H1 (cell line): ENCODE measurements at regions not wholly inside any gene's neighbourhood (a gene's known extent, or its start where the extent isn't known, plus 50 kb on each side); places are given as distances from the start of the nearest gene placed in this dataset.
A peak's percentile ranks its signal among the peaks of the same experiment; 100 is the strongest.

Source experiments
- CTCF ChIA-PET: fragments of 300-600 bp; sonication (Branson Sonifier 250); formaldehyde crosslinking; loops from one replicate; lab custom pipeline; 2021; ENCODE audit not compliant: partially characterized antibody; lab: Charles Lee
- POLR2A ChIA-PET: fragments of 300-600 bp; sonication (Branson Sonifier 250); formaldehyde crosslinking; loops from one replicate; lab custom pipeline; 2021; ENCODE audit warnings: inconsistent platforms; ENCODE audit not compliant: partially characterized antibody; lab: Charles Lee
- DNase-seq, 2 experiments: peaks; one replicate each; pipeline versions ENCODE4 v3.0.0 to v3.0.0-alpha.2; 2010 to 2022; ENCODE audit warnings: low spot score in 2 of 2, low read depth in 1 of 2, mixed read lengths in 1 of 2
- FAIRE-seq: peaks from 2 replicates; lab custom pipeline; 2011; peaks lifted over from hg19 to GRCh38; lab: Jason Lieb, UNC
- H2AFZ ChIP-seq: 2 replicates; pipeline ENCODE4 v1.8.1; 2012; ENCODE audit warnings: low read length, inconsistent platforms
- H2AK5ac ChIP-seq: 2 replicates; pipeline ENCODE4 v1.6.1; 2013; ENCODE audit warnings: low read depth, low read length
- H2BK120ac ChIP-seq: replicated peaks from 2 replicates; pipeline ENCODE3; 2013; ENCODE audit warnings: low read depth, low read length, inconsistent platforms
- H2BK12ac ChIP-seq: 2 replicates; pipeline ENCODE4 v1.6.1; 2013; ENCODE audit warnings: low read depth, low read length
- H2BK15ac ChIP-seq: 2 replicates; pipeline ENCODE4 v1.6.1; 2013; ENCODE audit warnings: low read length
- H2BK20ac ChIP-seq: 2 replicates; pipeline ENCODE4 v1.6.1; 2013; ENCODE audit warnings: low read length
- H2BK5ac ChIP-seq: 2 replicates; pipeline ENCODE4 v1.6.1; 2013; ENCODE audit warnings: low read depth, low read length
- H3K14ac ChIP-seq: 2 replicates; pipeline ENCODE4 v1.6.1; 2013; ENCODE audit warnings: inconsistent platforms; ENCODE audit not compliant: insufficient read length
- H3K18ac ChIP-seq: 2 replicates; pipeline ENCODE4 v1.6.1; 2013; ENCODE audit warnings: low read length; ENCODE audit errors: extremely low read depth
- H3K23ac ChIP-seq: 2 replicates; pipeline ENCODE4 v1.6.1; 2013; ENCODE audit warnings: inconsistent platforms; ENCODE audit not compliant: insufficient read length
- H3K23me2 ChIP-seq: 2 replicates; pipeline ENCODE4 v1.6.1; 2013; ENCODE audit warnings: low read depth, low read length
- H3K27ac ChIP-seq: 2 replicates; pipeline ENCODE4 v1.6.1; 2011; ENCODE audit warnings: low read depth, low read length, inconsistent platforms
- H3K27me3 ChIP-seq, 4 experiments: replicated peaks in 1 of 4; 1 replicate in 1 of 4; 2 replicates in 3 of 4; pipeline versions ENCODE4 v1.6.1 to v1.8.1; 2011 to 2013; ENCODE audit warnings: low read length in 3 of 4, mild to moderate bottlenecking in 3 of 4, inconsistent platforms in 2 of 4, mixed read lengths in 2 of 4, moderate library complexity in 1 of 4; ENCODE audit not compliant: control insufficient read depth in 3 of 4, insufficient read depth in 3 of 4; ENCODE audit errors: extremely low read depth in 1 of 4
- H3K36me3 ChIP-seq, 4 experiments: 2 replicates each; pipeline versions ENCODE4 v1.6.1 to v1.8.1; 2011 to 2013; ENCODE audit warnings: mild to moderate bottlenecking in 4 of 4, low read length in 3 of 4, moderate library complexity in 2 of 4, control low read depth in 1 of 4, inconsistent platforms in 1 of 4; ENCODE audit not compliant: insufficient read depth in 4 of 4, control insufficient read depth in 2 of 4
- H3K4ac ChIP-seq: replicated peaks from 2 replicates; pipeline ENCODE3; 2013; ENCODE audit warnings: low read length, low read depth, mixed read lengths, inconsistent platforms; ENCODE audit not compliant: insufficient read length
- H3K4me1 ChIP-seq, 4 experiments: replicated peaks in 1 of 4; 1 replicate in 1 of 4; 2 replicates in 3 of 4; pipeline versions ENCODE4 v1.6.1 to v1.8.1; 2011 to 2013; ENCODE audit warnings: low read length in 3 of 4, inconsistent platforms in 2 of 4, mixed read lengths in 1 of 4; ENCODE audit not compliant: insufficient read depth in 4 of 4, control insufficient read depth in 3 of 4
- H3K4me2 ChIP-seq, 2 experiments: 2 replicates each; pipeline versions ENCODE4 v1.6.1 to v1.8.1; 2011 to 2013; ENCODE audit warnings: low read depth in 2 of 2, low read length in 2 of 2, control low read depth in 1 of 2, inconsistent platforms in 1 of 2, mild to moderate bottlenecking in 1 of 2; ENCODE audit not compliant: insufficient read depth in 1 of 2
- H3K4me3 ChIP-seq, 4 experiments: fragments of 200-600, 300-600 bp in 1 of 4; sonication (generic), shearing (Covaris generic), sonication (Bioruptor Twin) in 1 of 4; 2 replicates each; pipeline versions ENCODE4 v1.5.1 to v1.8.1; 2011 to 2016; ENCODE audit warnings: low read length in 4 of 4, low read depth in 3 of 4, control low read depth in 2 of 4, inconsistent platforms in 2 of 4, mild to moderate bottlenecking in 2 of 4, mixed read lengths in 1 of 4, moderate library complexity in 1 of 4; ENCODE audit not compliant: insufficient read depth in 2 of 4; ENCODE audit errors: extremely low read depth in 1 of 4
- H3K56ac ChIP-seq: replicated peaks from 2 replicates; pipeline ENCODE3; 2013; ENCODE audit warnings: low read depth, mild to moderate bottlenecking, mixed read lengths, low read length, inconsistent platforms; ENCODE audit not compliant: insufficient read length
- H3K79me1 ChIP-seq: 2 replicates; pipeline ENCODE4 v1.6.1; 2013; ENCODE audit warnings: low read depth, low read length, control low read depth
- H3K79me2 ChIP-seq, 2 experiments: 2 replicates each; pipeline versions ENCODE4 v1.6.1 to v1.8.1; 2012 to 2013; ENCODE audit warnings: low read length in 2 of 2, mild to moderate bottlenecking in 2 of 2, inconsistent platforms in 1 of 2; ENCODE audit not compliant: insufficient read depth in 2 of 2, control insufficient read depth in 1 of 2
- H3K9ac ChIP-seq, 4 experiments: replicated peaks in 1 of 4; 1 replicate in 1 of 4; 2 replicates in 3 of 4; pipeline versions ENCODE4 v1.6.1 to v1.8.1; 2011 to 2013; ENCODE audit warnings: low read depth in 3 of 4, low read length in 3 of 4, control low read depth in 2 of 4, mild to moderate bottlenecking in 2 of 4, moderate library complexity in 2 of 4, inconsistent platforms in 1 of 4; ENCODE audit errors: extremely low read depth in 1 of 4
- H3K9me3 ChIP-seq, 2 experiments: 2 replicates each; pipeline versions ENCODE4 v1.6.1 to v1.8.1; 2012 to 2013; ENCODE audit warnings: mild to moderate bottlenecking in 2 of 2, moderate library complexity in 2 of 2, control low read depth in 1 of 2, inconsistent platforms in 1 of 2, low read depth in 1 of 2, low read length in 1 of 2, mixed read lengths in 1 of 2; ENCODE audit not compliant: insufficient read depth in 2 of 2
- H4K20me1 ChIP-seq, 2 experiments: replicated peaks in 1 of 2; 2 replicates each; pipeline versions ENCODE3 to v1.8.1; 2011 to 2013; ENCODE audit warnings: inconsistent platforms in 2 of 2, low read length in 2 of 2, mild to moderate bottlenecking in 1 of 2; ENCODE audit not compliant: insufficient read depth in 2 of 2, control insufficient read depth in 1 of 2
- H4K5ac ChIP-seq: 2 replicates; pipeline ENCODE4 v1.6.1; 2013; ENCODE audit warnings: low read length, low read depth, mixed read lengths, inconsistent platforms; ENCODE audit not compliant: insufficient read length
- H4K8ac ChIP-seq: 2 replicates; pipeline ENCODE4 v1.8.0; 2013; ENCODE audit warnings: mild to moderate bottlenecking, moderate library complexity, low read length, inconsistent platforms; ENCODE audit not compliant: insufficient read depth; ENCODE audit errors: extremely low read depth
- H4K91ac ChIP-seq: replicated peaks from 2 replicates; pipeline ENCODE3; 2013; ENCODE audit warnings: low read length, mixed read lengths, inconsistent platforms; ENCODE audit not compliant: insufficient read length
- BCL11A ChIP-seq, 2 experiments: IDR thresholded peaks; one replicate each; pipeline ENCODE4 v1.6.1; 2011; ENCODE audit warnings: low read depth in 2 of 2, low read length in 2 of 2, mild to moderate bottlenecking in 2 of 2
- RAD21 ChIP-seq, 2 experiments: IDR thresholded peaks in 1 of 2; conservative IDR thresholded peaks in 1 of 2; 2 replicates each; pipeline ENCODE4 v1.6.1; 2011; ENCODE audit warnings: low read depth in 2 of 2, low read length in 2 of 2, improper control_type of control experiment in 1 of 2, inconsistent platforms in 1 of 2, mild to moderate bottlenecking in 1 of 2, moderate library complexity in 1 of 2
- WGBS, 2 experiments: shearing (Covaris generic) in 1 of 2; methylation state at CpG; one replicate each; pipeline versions ENCODE4 v1.1.6 to v1.1.7; 2013 to 2015; ENCODE audit warnings: low lambda C conversion rate in 2 of 2, mixed read lengths in 2 of 2, inconsistent platforms in 1 of 2, low coverage in 1 of 2, missing lambda C conversion rate in 1 of 2; ENCODE audit not compliant: insufficient replicate concordance in 2 of 2, insufficient coverage in 1 of 2, insufficient read length in 1 of 2; ENCODE audit errors: extremely low coverage in 1 of 2, missing lambda C conversion rate in 1 of 2; 5-methylcytosine and 5-hydroxymethylcytosine counted together
- TF ChIP-seq, protein P1 (sequence below), 3 experiments: IDR thresholded peaks; 1 replicate in 2 of 3; 2 replicates in 1 of 3; pipeline versions ENCODE4 v1.5.1 to v1.6.1; 2011; ENCODE audit warnings: low read length in 3 of 3, mild to moderate bottlenecking in 3 of 3, inconsistent platforms in 2 of 3, low read depth in 1 of 3, moderate library complexity in 1 of 3; ENCODE audit not compliant: insufficient read depth in 1 of 3; ENCODE audit errors: control extremely low read depth in 1 of 3

- Histone ChIP-seq H3K18ac (no peak overlapping the region), H3K4me2 (no peak overlapping the region), H3K14ac (no peak overlapping the region), H2BK12ac (no peak overlapping the region), H3K36me3 (no peaks in the 10 kb centered on the region), H3K23ac (no peak overlapping the region), H2AK5ac (no peak overlapping the region), H3K27me3 (no peaks in the 10 kb centered on the region), H3K27ac (no peak overlapping the region), H3K4ac (no peak overlapping the region), H4K20me1 (no peaks in the 10 kb centered on the region), H3K79me1 (no peaks in the 10 kb centered on the region), H3K56ac (no peak overlapping the region), H3K9ac (no peak overlapping the region), H3K9me3 (no peaks in the 10 kb centered on the region), H4K91ac (peak overlapping the region; percentile 26), H2BK15ac (no peak overlapping the region), H3K4me3 (no peak overlapping the region), H3K4me1 (peaks cover 2 to 14% (median 9%) of the 10 kb centered on the region in 4 experiments; a peak in 5 of 7 replicates), H2AFZ (no peak overlapping the region), H2BK20ac (no peak overlapping the region; the same call in 1 of the 2 replicates), H4K5ac (no peak overlapping the region), H3K79me2 (no peaks in the 10 kb centered on the region), H4K8ac (no peak overlapping the region), H3K23me2 (no peaks in the 10 kb centered on the region), H2BK120ac (no peak overlapping the region), H2BK5ac (no peak overlapping the region)
- DNase-seq (no peak), FAIRE-seq (no peak)
- ChIA-PET POLR2A (no interaction called here), CTCF (interaction anchor here (0.9 to 1.6 kb wide), 6 partner anchors 9 to 555 kb away, joined by 3 to 7 read pairs (median 4); no protein-coding TSS in a partner anchor)
- whole genome bisulfite sequencing, 2 experiments = 84% methylated on average over 14 of the region's 14 CpGs; no CpG with 5 or more reads in 1 of the 2 experiments
- TF ChIP-seq BCL11A (IDR thresholded peaks at IDR 0.05; ENCODE audit: low read depth in 2 of 2, low read length in 2 of 2) = no peak
- TF ChIP-seq, protein P1, sequence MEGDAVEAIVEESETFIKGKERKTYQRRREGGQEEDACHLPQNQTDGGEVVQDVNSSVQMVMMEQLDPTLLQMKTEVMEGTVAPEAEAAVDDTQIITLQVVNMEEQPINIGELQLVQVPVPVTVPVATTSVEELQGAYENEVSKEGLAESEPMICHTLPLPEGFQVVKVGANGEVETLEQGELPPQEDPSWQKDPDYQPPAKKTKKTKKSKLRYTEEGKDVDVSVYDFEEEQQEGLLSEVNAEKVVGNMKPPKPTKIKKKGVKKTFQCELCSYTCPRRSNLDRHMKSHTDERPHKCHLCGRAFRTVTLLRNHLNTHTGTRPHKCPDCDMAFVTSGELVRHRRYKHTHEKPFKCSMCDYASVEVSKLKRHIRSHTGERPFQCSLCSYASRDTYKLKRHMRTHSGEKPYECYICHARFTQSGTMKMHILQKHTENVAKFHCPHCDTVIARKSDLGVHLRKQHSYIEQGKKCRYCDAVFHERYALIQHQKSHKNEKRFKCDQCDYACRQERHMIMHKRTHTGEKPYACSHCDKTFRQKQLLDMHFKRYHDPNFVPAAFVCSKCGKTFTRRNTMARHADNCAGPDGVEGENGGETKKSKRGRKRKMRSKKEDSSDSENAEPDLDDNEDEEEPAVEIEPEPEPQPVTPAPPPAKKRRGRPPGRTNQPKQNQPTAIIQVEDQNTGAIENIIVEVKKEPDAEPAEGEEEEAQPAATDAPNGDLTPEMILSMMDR (IDR thresholded peaks at IDR 0.05; ENCODE audit: control extremely low read depth in 1 of 3, insufficient read depth in 1 of 3, low read depth in 1 of 3, low read length in 3 of 3) = peak in 1 of 3 experiments; percentile 13; a peak in 1 of 4 replicates
- TF ChIP-seq RAD21 (IDR thresholded peaks at IDR 0.05 in 1 of 2, conservative IDR thresholded peaks at IDR 0.05 in 1 of 2; ENCODE audit: low read depth in 2 of 2, low read length in 2 of 2) = peak; percentile 40 to 56; a peak in 3 of 4 replicates
These were observed 605.5 kb upstream of the SALL1 start for GRCh38 chr16:51756447-51757123.
